Jurkat, Clone E6-1 (cell line): ENCODE measurements at regions not wholly inside any gene's neighbourhood (a gene's known extent, or its start where the extent isn't known, plus 50 kb on each side); places are given as distances from the start of the nearest gene placed in this dataset.
"Not testable (repeated sequence)": the region's sequence is repeated elsewhere in the genome, so short reads cannot be mapped to it uniquely, and the experiment has no call there.

ENCODE experiments used
- DNase-seq: peaks from one replicate; pipeline ENCODE4 v3.0.0-alpha.2; 2011; ENCODE audit warnings: low read depth, low spot score
- H3K4me3 ChIP-seq: 2 replicates; pipeline ENCODE4 v1.5.1; 2011; ENCODE audit warnings: mild to moderate bottlenecking, low read length, control low read depth, moderate library complexity

DNA sequence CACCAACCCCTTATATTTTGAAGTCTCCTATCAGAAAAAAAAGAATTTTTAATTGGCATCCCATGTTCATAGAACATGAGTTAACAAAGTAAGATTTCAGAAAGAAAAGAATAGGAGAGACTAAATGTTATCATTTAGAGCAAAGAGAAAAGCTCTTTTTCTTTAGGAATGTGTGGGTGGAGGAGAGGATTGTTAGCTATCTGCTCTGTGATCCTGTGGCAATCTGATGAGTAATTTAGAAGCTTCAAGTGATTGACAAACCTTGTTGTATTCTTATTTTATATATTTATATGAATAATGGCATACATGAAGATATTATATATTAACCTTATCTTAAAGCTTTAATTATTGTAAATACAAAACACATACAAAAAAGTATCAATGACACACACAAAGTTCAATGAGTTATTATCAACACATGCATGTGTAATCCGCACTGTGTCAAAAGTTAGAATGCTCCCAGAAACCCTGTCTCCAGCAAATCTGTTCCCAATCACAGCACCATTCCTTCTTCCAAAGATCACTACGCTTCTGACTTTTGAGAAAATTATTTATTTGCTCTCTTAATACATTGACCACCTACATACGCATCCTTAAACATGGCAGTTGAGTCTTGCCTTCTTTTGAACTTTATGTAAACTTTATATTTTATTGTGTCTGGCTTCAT, 907.4 kb downstream of the MCTP2 start:
- no peak for DNase-seq
- H3K4me3 ChIP-seq: no peak overlapping the region

DNA sequence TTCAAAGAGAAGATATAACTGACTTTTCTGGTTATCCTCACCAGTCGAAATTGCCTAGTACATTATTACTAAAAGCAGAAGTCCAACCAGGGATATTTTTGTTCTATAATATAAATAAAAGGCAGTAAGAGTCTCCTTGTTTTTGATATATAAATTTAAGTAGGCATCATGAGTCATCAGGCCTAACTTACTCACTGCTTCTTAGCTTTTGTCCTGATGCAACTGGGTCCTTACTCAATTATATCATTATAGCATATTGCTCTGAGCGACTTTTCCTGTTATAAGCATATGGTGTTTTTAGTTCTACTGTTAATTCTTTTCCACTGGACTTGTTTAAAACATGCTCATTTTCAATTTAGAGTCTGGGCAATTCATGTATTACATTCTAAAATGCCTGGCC, 910.1 kb downstream of the MCTP2 start:
- DNase-seq: no peak
- H3K4me3 ChIP-seq: no peak overlapping the region

DNA sequence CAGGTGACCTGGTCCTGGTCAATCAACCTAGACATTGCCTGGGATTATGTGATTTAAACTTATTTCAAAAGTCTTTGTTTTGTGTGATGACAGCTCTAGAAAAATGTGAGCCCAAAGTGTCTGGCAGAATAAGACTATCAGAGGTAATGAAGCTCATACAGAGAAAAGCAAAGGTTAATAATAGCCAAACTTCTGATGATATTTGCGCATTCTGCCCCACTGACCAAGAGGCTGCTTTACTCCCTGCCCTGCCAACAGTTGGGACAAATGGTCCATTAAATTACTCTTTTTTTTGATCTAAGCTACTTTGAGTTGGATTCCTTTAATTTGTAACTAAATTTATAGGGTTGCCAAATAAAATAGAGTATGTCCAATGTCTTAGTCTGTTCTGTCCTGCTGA, 911.2 kb downstream of the MCTP2 start:
- no peak overlapping the region for H3K4me3 ChIP-seq
- DNase-seq: no peak

DNA sequence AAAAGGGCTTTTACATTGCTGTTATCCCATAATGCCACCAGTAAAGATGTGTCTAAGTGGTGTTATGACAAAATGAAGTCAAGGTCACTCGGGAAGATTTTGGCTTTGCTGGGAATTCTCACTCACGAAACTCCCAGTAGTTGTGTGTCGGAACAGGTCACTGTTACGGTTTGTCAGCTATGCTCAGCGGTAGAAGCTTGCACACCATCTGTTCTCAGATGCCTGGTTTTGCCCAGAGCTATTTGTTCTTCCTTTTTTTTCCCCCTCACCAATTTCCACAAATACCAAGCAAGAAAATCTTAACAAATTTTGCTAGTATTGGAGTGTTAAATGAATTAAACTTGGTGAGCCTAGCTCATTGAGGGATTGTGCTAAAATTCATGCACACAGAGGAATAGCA, 915.1 kb downstream of the MCTP2 start:
- DNase-seq: no peak
- H3K4me3 ChIP-seq: no peak overlapping the region

DNA sequence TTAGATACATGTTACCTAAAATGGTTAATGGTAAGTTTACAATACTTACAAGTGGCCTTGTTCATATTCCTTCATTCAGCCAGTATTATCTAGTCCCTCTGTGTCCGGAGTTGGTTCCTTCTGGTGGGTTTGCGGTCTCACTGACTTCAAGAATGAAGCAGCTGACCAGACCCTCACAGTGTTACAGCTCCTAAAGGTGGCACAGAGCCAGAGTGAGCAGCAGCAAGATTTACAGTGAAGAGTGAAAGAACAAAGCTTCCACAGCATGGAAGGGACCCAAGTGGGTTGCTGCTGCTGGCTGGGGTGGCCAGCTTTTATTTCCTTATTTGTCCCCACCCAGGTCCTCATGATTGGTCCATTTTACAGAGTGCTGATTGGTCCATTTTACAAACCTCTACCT, 916.8 kb downstream of the MCTP2 start:
- H3K4me3 ChIP-seq: no peak overlapping the region
- DNase-seq: no peak

DNA sequence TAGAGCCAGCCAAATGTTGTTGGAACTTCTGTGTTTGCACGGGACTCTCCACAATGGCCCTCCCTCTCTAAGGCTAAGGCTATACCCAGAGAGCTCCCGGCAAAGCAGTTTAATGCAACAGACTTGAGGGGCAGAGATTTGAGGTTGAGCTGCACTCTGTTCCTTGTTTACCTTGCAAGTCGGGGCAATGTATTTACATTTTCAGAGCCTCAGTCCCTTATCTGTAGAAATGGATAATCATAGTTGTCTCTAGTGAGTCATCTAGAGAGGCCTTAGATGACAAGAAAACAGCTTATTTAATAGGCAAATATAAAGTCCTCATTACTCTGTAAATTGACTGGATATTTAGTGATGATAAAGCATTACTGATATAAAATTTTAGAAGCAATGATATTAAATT, 917.7 kb downstream of the MCTP2 start:
- DNase-seq: no peak
- no peak overlapping the region for H3K4me3 ChIP-seq

- H3K4me3 ChIP-seq: no peak overlapping the region
- no peak for DNase-seq
Measured at GRCh38 chr15:95149771-95150170, 918.4 kb downstream of the MCTP2 start.

DNA sequence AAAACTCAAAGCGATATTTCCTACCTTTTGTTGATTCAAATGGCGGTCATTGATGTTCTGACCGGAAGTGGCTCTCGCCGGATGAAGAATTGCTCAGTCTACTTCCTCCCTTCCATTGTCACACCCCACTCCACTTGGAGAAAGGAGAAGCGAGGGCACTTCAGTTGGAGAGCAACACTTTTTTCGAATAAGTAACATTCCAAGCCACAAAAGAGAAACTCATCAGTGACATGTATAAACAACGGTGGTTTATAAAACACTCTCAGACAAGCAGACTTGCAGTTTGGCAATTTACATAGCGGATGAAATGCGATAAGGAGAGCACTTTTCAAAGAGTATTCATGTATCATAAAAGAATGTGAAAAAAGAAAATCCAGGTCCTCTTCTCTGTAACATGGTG, 919.1 kb downstream of the MCTP2 start:
- no peak overlapping the region for H3K4me3 ChIP-seq
- DNase-seq: no peak

DNA sequence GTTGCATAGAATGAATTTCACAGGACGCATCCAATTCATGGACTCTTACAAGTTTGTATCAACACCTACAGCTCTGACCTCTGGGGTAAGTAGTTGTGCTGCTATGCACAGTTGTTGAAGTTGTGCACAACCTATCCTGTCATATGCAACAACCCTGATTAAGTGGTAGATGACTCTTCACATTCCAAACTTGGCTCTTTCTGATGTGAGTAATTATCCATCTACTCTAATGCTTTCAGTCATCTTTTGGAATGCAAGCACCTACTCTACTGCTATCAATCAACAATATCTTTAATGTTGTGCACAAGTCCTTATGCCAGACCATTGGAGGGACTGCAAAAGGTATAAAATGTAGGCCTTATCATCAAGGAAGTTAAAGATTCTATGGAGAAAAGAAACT, 921.4 kb downstream of the MCTP2 start:
- no peak overlapping the region for H3K4me3 ChIP-seq
- no peak for DNase-seq

DNA sequence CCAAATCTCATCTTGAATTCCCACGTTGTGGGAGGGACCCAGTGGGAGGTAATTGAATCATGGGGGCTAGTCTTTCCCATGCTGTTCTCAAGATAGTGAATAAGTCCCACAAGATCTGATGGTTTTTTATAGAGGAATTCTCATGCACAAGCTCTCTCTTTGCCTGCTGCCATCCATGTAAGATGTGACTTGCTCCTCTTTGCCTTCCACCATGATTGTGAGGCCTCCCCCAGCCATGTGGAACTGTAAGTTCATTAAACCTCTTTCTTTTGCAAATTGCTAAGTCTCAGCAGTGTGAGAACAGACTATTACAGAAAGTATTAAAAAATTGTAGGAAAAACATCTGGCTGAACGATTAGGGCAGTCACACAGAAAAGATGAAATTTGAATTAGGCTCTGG, 921.8 kb downstream of the MCTP2 start:
- not testable (repeated sequence) for H3K4me3 ChIP-seq, DNase-seq

DNA sequence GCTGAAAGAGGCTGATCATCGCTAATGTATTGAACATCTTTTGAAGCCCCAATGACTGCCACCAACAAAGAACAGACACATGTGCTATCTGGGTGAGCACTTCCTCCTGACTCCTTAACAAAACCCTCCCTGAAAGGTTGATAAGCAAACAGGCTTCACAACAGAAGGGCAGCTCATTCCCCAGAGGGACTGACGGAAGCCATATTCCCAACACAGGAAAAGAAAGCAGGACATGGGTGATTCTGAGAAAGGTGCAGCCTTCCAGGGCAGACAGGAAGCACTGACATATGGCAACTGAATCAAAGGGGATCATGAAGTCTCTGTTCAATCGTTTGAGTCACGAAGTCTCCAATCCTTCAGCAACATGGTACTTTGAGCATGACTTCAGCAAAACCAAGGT, 929.0 kb downstream of the MCTP2 start:
- no peak overlapping the region for H3K4me3 ChIP-seq
- DNase-seq: no peak

DNA sequence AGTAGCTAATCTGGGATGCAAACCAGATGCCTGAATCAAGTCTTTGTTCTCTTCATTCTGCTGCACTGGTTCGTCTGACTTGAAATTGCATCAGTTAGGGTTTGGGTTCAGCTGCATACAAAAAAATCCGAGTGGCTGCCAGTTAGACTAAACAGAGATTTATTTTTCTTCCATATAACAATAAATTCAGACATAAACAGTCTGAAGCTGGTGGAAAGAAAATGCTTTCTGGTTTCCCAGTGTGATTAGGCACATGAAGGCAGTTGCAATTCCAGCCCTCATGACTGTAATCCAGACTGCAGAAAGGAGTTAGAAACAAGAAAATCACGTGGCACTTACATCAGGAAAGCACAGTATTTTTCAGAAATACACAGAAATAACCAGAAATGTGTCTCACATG, 930.7 kb downstream of the MCTP2 start:
- no peak overlapping the region for H3K4me3 ChIP-seq
- DNase-seq: no peak

GRCh38 chr15:95162531-95162930, 931.2 kb downstream of the MCTP2 start:
- H3K4me3 ChIP-seq: no peak overlapping the region
- DNase-seq: no peak

DNA sequence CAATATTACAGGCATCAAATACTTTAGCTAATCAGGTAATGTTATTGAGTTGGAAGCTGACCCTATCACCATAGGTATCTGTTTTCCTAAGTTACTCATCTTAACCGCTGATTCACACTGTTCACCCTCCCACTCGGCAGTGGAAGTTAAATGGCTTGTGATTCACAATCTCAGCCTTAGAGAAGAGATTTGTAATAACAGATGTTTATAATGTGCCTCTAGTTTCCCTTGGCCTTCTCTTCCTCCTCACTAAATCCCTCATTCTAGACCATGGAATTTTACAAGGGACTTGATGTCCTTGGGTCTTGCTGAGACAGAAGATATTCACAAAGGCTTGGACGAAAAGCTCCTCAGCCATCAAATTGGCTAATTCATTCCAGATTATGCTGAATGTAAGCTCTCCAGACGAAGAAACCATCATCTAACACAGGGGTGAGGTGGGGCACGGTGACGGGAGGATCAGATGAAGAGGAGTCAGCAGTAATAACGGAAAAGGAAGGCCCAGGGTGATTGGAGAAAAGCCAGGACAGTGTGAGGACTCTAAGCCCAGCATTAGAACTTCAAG, 931.7 kb downstream of the MCTP2 start:
- DNase-seq: no peak
- no peak overlapping the region for H3K4me3 ChIP-seq

- no peak for DNase-seq
- H3K4me3 ChIP-seq: no peak overlapping the region
Measured at GRCh38 chr15:95168152-95168551, 936.8 kb downstream of the MCTP2 start.

- no peak overlapping the region for H3K4me3 ChIP-seq
- no peak for DNase-seq
Measured at GRCh38 chr15:95168951-95169431, 937.6 kb downstream of the MCTP2 start.

GRCh38 chr15:95169541-95170459, 938.4 kb downstream of the MCTP2 start:
- H3K4me3 ChIP-seq: no peak overlapping the region
- DNase-seq: no peak

GRCh38 chr15:95170561-95171380, 939.4 kb downstream of the MCTP2 start:
- no peak overlapping the region for H3K4me3 ChIP-seq
- DNase-seq: no peak

DNA sequence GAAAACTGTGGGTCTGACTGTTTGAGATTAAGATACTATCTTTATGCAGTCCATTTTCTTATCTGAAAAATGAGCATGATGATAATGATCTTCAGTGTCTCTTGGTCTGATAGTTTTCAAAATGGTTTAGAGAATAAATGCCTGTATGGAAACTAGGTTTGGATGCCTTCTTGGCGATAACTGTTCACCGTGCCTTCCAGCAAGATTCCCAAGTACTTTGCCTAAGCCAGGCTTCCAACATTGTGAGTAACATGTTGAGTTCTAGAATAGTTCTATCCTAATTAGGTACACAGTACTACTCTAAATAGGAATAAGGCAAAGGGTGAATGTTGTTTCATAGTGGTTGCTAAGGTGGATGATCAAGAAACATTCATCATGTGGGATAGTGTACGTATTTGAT, 940.2 kb downstream of the MCTP2 start:
- DNase-seq: no peak
- no peak overlapping the region for H3K4me3 ChIP-seq
